ENCODE measurements at regions not wholly inside any gene's neighbourhood (a gene's known extent, or its start where the extent isn't known, plus 50 kb on each side); places are given as distances from the start of the nearest gene placed in this dataset.
"Not testable (repeated sequence)": the region's sequence is repeated elsewhere in the genome, so short reads cannot be mapped to it uniquely, and the experiment has no call there.

DNA sequence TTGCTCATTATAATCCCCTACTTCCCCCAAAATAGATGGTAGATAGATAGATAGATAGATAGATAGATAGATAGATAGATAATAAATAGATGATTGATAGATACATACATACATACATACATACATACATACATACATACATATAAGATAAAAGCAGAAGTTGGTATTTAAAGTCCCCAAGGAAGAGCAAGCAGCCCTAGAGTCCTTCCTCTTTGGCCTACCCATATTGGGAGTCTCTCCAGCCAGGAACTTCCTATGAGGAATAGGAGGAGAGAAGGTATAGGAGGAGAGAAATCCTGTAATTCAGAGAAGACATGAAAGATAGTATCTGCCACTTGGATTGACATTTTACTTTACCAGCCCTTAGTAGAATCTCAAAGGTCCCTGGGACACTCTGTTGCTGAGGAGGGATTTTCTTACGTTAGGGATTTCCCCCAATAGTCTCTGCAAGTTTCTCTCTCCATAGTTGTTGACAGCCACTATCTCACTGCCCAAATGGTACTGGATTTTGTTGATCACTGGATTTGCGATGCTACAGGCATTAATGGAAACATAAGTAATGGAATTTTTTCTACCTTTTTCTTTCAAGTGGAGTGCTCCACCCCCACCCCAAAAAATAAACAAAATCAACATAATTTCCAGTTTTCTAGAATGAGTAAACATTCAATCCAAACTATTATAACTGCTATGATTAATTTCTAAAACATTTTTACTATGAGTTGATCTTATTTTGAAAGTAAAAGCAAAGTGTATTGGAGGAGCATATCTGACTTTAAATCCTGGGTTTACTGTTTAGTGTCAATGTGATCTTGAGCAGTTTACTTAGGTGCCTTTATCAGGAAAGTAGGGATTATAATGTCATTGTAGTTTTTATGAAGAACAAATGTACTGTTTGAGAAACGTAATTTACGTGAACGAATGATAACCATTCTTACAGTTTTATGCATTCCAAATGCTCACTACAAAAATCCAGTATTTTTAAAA is 93.2 kb upstream of the TNFSF4 start:
- no peak for FAIRE-seq

DNA sequence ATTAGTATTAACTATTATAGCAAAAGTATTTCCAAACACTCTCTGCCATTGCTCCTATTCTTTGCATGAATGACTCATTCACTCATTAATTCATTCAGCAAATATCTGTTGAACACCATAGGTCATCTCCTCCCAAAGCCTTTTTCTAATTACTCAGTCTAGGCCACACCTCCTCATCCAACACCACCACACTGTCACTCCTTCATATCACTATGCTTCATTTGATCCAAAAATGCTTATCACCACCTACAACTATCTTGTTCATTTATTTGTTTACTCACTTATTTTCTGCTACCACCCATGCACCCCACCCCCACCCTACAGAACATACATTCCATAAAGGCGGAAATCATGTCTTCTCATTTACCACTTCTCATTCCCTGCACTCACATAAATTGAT is 94.4 kb upstream of the TNFSF4 start:
- no peak for FAIRE-seq

DNA sequence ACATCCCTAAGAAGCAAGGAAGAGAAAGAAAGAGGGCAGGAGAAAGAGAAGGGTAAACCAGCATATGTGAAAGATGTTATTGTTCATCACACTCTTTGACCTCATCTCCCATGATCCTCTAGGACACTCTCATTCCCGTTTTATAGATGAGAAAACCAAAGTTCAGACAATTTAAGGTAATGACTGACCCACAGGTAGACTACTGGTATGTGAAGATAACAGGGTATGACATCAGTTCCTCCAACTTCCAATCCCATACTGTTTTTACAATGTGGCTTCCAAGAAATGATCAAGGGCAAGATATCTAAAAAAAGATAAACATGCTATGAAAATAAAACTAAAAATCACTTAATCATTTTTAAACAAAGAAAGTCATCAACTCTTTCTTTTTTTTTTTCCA is 95.2 kb upstream of the TNFSF4 start:
- FAIRE-seq: no peak

DNA sequence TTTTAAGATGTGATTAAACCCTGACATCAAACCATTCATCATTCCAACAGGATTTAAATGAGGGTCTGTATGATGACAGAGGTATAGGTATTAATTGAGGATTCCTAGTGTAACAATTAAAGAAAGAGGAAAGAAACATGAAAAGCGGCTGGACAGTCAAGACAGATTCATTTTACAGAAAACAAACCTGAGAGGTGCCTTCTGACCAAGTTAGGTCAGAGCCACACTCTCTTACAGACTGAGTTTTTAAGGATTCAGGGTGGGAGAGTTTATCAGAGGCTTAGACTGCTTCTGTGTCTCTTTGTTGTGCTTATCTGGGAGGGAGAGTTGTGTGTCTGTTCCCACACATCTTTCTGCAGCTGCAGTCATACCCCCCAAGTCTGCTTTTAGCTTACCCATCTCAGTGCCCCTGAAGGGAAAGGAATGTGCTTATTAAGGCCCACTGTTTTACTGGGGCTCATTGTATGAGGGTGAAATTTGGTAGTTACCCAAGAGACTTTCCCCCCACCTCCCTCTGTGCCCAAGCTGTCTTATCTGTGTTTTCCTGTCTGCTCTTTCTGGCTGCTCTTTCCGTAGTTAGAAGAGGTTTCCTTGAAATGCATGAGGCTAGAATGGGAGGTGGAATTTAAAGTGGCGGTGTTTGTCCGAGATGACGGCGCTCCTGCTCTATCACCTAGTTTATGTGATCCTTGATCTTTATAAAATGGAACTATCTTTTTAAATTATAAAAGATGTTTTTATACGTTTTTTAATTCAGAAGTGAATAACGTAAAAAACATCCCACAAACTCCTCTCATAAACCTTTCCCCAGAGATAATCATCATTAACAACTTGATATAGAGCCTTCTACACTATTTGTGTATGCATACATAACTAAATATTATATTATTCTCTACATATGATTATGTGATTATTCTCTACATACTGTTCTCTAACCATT is 96.0 kb upstream of the TNFSF4 start:
- no peak for FAIRE-seq

DNA sequence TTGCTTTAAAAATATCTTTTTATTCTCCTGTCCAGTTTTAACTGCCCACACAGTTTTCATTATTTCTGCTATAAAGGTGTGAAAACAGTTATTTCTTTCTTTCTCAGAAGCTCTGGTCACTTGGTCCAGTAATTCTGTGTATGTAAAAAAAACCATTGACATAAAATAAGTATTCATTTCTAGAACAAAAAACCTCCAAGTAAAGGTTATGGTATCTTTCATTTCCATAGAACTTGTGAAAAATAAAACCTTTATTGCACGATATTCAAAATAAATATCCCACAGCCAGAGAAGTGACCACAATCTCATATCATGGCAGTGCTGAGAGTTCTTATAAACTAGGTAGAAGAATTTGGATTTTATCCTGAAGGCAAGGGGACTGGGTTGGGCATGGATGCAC is 96.9 kb upstream of the TNFSF4 start:
- no peak for FAIRE-seq

DNA sequence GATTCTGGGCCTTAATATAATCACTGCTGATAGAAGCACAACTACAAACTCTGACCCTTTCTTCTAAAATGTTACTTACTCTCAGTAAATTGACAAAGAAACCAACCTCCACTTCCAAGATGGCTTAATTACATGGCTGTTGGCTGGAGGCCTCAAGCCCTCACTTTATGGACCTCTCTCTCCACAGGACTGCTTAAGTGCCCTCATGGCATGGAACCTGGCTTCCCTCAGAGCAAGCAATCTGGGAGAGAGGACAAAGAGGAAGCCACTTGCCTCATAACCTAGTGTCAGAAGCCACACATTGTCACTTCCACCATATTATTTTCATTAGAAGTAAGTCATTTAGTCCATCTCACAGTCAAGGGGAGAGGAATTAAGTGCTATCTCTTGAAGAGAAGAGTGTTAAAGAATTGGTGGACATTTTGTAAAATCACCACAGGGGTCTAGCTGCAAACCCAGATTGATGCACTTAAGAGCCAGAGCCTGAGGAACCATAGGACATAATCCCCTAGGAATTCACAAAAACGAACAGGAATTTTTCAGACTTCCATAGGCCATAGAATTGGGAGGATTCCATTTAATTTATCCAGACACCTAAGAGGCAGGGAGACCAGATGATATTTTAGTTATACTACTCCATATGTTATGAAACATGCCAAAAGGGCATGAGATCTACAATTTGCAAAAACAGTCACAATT is 97.5 kb upstream of the TNFSF4 start:
- FAIRE-seq: no peak

DNA sequence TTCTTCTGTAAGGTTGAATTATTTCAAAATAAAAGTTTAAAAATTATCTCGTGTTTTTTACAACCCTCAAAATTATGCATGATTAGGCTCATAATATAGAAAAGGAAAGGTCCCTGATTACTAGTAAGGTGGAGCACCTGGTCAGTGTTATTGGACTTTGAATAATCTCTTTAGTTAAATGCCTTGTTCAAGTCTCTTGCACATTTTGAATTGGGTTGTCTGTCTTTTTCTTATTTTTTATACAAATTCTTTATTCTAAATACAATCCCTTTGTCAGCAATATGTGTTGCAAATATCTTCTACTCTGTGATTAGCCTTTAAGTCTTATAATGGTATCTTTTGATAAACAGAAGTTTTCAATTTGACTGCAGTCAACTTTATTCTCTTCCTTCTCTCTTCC is 100.7 kb upstream of the TNFSF4 start:
- FAIRE-seq: no peak

DNA sequence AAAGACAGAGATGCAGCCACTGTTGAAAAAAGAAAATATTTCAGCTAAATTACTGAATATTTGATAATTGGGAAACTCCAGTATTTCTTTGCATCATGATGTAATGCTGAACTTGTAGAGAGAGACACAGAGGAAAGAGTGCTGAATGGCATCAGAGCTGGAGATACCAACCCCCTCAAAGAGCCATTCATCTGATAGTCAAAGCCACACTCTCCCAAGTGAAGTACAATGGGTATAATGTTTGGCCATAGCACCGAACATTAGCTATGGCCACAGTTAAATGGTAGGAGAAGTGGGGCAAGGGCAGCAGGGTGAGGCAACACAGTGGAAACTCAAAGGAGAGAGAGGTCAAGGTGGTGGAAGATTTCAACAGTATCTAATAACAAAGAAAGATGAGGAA is 107.5 kb upstream of the TNFSF4 start:
- FAIRE-seq: no peak

DNA sequence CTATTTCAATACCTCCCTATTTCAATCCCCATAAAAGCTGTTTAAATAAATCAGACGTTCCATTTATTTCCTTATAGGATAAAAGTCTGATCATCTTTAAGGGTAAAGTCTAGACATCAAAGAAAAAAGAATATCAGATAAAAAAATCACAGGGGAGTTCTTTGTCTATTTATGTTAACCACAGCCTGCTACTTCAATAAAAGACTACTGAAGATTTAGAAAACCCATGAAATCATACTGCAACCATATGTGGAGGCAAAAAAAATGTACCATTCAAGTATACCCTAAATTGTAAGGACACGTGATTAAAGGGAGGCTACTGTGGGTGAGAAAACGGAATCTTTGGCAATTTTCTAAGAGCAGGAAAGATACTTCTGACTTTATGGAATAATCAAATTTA is 108.2 kb upstream of the TNFSF4 start:
- FAIRE-seq: peak; percentile 29

DNA sequence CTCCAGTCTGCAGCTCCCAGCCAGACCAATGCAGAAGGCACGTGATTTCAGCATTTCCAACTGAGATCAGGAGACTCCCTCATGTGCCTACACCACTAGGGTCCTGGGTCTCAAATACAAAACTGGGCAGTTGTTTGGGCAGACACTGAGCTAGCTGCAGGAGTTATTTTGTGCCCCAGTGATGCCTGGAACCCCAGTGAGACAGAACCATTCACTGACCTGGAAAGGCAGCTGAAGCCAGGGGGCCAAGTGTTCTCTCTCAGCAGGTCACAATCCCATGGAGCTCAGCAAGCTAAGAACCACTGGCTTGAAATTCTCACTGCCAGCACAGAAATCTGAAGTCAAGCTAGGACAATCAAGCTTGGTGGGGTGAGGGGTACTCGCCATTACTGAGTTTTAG is 111.7 kb upstream of the TNFSF4 start:
- FAIRE-seq: no peak

DNA sequence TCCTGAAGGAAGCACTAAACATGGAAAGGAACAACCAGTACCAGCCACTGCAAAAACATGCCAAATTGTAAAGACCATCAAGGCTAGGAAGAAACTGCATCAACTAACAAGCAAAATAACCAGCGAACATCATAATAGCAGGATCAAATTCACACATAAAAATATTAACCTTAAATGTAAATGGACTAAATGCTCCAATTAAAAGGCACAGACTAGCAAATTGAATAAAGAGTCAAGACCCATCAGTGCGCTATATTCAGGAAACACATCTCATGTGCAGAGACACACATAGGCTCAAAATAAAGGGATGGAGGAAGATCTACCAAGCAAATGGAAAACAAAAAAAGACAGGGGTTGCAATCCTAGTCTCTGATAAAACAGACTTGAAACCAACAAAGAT is 117.2 kb upstream of the TNFSF4 start:
- not testable (repeated sequence) for FAIRE-seq

DNA sequence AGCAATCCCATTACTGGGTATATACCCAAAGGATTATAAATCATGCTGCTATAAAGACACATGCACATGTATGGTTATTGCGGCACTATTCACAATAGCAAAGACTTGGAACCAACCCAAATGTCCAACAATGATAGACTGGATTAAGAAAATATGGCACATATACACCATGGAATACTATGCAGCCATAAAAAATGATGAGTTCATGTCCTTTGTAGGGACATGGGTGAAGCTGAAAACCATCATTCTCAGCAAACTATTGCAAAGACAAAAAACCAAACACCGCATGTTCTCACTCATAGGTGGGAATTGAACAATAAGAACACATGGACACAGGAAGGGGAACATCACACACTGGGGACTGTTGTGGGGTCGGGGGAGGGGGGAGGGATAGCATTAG is 120.9 kb upstream of the TNFSF4 start:
- not testable (repeated sequence) for FAIRE-seq

DNA sequence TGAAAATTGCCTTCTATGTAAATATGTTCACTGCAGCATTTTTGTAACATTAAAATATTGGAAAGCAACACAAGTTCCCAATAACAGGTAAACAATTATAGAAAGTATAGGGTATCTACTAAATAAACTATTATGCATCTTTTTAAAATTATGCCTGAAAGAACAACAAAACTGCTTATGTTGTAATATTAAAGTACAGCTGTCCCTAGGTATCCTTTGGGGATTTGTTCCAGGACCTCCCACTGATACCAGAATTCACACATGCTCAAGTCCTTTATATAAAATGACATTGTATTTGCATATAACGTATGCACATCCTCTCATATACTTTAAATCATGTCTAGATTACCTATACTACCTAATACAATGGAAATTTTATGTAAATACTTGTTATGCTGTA is 121.8 kb upstream of the TNFSF4 start:
- FAIRE-seq: no peak

DNA sequence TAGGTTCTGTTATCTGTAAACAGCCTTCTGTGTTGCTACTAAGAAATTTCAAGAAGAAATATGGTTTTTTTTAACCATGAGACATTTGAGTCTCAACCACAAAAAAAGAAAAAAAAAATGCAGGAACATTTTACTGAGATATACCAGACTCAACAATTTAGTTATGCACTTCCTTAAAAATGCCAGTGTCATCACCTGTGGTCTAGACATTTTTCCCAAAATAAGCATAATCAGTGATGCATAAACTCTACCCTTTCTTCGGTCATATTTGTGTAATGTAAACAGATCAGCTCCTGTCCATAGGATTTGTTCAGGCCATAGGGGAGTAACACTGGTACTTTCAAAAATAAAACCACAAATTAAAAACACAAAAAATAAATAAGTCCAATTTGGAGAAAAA is 122.6 kb upstream of the TNFSF4 start:
- no peak for FAIRE-seq

DNA sequence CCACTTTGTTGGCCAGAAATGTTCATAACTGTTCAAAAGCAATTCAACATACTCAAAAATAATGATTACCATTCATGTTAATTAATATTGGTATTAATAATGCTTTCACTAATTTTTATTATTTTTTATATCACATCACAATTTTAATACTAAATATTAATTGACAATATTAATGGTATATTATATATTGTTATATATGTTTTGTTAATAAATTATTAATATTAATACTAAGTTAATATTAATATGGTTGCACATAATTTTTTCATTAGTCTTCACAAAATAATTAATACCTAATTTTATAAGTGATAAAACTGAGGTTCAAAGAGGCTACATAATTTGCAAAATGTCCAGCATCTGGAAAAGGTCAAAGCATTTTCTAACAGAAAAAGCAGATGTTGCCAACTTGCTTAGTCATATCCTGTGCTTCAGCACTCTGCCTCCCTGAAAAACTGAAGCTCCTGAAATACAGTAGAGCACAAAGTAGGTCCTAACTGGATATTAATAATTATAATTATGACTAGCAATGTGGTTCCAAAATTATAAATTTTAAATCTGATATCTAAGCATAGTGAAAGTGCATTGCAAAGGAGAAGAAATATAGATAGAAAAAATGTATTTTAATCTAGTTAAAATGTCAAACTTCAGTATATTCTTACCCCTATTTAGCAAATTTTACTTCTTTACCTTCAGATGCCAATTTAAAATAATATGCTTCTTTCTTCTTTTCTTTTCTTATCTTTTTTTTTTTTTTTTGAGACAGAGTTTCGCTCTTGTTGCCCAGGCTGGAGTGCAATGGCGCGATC is 123.2 kb upstream of the TNFSF4 start:
- peak; percentile 88 for FAIRE-seq

DNA sequence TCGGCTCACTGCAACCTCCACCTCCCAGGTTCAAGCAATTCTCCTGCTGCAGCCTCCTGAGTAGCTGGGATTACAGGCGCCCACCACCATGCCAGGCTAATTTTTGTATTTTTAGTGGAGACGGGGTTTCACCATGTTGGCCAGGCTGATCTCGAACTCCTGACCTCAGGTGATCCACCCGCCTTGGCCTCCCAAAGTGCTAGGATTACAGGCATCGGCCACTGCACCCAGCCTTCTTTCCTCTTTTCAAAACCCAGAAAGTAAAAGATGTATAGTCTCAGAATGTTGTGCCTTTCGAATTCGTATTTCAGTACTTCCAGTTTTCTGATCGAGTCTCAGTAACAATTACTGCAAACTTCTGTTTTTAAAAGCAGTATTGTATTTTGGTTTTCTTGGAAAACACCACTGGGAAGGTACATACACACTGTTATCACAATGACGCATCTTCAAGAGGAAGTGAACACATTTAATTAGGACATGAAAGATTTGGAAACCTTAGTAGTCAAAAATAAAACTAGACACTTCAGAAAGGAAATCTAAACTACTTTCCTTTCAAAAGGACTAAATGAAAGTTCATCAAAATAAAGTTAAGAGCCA is 123.9 kb upstream of the TNFSF4 start:
- not testable (repeated sequence) for FAIRE-seq

DNA sequence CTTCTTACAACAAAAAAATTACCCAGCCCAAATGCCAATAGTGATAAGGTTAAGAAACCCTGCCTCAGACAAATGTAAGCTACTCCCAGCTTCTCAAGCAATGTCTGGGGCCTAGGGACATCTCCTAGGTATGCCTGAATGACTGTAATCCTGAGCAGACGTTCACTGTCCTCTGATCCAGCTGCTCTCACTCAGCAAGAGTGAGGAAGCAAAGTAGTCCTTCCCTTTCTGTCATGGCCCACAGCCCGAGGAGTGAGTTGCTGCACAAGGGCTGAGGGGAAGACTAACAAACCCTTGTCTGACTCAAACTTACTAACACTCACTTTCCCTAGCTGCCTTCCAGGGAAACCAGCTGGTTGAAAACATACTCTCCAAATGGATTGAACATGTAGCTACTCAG is 124.9 kb upstream of the TNFSF4 start:
- no peak for FAIRE-seq

DNA sequence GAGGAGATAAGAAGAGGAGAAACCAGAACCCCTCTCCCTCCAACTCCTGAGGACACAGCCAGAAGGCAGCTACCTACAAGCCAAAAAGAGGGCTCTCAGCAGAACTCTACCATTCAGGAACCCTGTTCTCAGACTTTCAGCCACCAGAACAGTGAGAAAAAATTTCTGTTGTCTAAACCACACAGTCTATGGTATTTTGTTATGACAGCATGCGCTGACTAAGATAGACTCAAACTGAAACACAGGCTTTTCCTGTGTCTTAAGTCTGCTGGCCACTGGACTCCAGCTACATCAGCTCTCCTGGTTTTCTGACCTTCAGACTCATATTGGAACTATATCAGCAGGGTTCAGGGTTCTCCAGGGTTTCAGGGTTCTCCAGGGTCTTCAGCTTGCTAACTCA is 126.5 kb upstream of the TNFSF4 start:
- FAIRE-seq: no peak

DNA sequence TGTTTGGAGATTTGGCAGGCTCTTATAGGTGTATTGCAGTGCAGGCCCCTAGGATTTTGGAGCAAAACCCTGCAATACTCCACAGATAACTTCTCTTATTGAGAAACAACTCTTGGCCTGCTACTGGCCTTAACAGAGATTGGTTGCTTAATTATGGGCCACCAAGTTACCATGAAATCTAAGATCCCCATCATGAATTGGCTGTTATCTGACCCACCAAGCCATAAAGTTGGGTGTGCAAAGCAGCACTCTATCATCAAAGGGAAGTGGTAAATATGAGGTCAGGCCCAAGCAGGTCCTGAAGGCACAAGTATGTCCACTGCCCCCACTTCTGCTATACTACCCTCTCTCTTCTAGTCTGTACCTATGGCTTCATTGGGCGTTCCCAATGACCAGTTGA is 130.0 kb upstream of the TNFSF4 start:
- FAIRE-seq: no peak

DNA sequence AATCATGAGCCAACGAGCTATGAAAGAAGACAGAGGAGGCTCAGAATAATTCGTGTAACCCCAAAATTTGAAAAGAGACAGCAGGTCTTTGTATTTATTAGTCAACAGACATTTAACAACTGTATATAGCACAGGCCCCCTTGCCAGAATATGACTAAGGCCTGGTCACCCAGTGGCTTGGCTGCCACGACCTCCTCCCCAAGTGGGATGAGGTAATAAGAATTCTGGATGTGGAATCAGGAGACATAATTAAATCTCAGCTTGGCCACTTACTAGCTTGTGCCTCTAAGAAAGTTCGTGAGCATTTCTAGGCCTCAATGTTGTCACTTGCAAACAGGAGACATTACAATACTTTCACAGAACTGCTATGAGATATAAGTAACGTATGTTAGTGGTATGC is 134.2 kb upstream of the TNFSF4 start:
- FAIRE-seq: no peak

DNA sequence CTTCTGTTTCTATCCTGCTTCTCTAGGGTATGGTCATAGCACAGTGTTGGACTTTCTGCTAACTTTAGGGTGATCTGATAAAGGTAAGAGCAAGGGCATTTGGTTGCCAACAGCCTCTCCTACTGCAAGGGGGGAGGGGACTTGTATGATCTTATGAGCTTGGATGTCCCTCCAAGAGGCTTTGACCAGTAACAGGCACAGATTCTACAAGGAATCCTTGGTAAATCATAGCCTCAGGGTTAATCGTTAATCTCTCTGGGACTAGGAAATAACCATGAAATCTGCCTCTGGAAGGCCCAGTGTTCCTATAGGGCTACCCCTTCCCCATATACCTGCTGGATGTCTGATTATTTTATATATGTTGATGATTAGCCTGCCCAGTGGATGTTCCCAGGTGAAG is 134.8 kb upstream of the TNFSF4 start:
- FAIRE-seq: no peak

DNA sequence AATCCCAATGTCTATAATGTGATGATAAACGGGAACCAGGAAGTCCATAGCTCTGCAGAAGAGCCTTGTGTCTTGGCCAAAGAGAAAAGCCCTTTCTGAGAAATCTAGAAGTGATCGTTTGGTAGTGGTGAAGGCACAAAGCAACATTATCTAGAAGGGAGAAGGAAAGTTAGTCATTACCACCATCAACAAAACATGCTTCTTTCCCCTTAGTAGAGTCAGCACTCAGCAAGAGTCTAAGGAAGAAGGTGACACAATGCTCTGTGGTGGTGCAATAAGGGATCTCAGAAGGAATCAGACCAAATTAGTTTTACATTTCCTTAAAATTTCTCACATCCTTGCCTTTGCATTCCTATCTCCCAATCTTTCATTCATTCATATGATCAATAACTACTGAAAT is 134.4 kb upstream of the PRDX6 start:
- no peak for FAIRE-seq
